ENCODE measurements at regions not wholly inside any gene's neighbourhood (a gene's known extent, or its start where the extent isn't known, plus 50 kb on each side); places are given as distances from the start of the nearest gene placed in this dataset.

GRCh38 chr12:92992041-92992440 lies 62.9 kb upstream of the EEA1 start:
- TF ChIP-seq, protein P1, sequence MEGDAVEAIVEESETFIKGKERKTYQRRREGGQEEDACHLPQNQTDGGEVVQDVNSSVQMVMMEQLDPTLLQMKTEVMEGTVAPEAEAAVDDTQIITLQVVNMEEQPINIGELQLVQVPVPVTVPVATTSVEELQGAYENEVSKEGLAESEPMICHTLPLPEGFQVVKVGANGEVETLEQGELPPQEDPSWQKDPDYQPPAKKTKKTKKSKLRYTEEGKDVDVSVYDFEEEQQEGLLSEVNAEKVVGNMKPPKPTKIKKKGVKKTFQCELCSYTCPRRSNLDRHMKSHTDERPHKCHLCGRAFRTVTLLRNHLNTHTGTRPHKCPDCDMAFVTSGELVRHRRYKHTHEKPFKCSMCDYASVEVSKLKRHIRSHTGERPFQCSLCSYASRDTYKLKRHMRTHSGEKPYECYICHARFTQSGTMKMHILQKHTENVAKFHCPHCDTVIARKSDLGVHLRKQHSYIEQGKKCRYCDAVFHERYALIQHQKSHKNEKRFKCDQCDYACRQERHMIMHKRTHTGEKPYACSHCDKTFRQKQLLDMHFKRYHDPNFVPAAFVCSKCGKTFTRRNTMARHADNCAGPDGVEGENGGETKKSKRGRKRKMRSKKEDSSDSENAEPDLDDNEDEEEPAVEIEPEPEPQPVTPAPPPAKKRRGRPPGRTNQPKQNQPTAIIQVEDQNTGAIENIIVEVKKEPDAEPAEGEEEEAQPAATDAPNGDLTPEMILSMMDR (IDR thresholded peaks at IDR 0.05), result no peak
- no peak for TF ChIP-seq POLR2A (IDR thresholded peaks at IDR 0.05)
- TF ChIP-seq EP300 (IDR thresholded peaks at IDR 0.05), result no peak

Measured in ovary (tissue), 3 donors.